MM.1S (cell line): ENCODE measurements at regions not wholly inside any gene's neighbourhood (a gene's known extent, or its start where the extent isn't known, plus 50 kb on each side); places are given as distances from the start of the nearest gene placed in this dataset.
"Not testable (repeated sequence)": the region's sequence is repeated elsewhere in the genome, so short reads cannot be mapped to it uniquely, and the experiment has no call there.

Source experiments
- CTCF ChIP-seq: fragments of 300-600 bp; sonication (generic); IDR thresholded peaks from 2 replicates; pipeline ENCODE4 v1.5.1; 2016; ENCODE audit warnings: antibody characterized with exemption, low read length, mixed read lengths
- EZH2 ChIP-seq: fragments of 300-600 bp; sonication (generic); optimal IDR thresholded peaks from 2 replicates; pipeline ENCODE3; 2017; ENCODE audit warnings: low read depth, mild to moderate bottlenecking, antibody characterized with exemption, low read length, mixed read lengths
- EZH2phosphoT487 ChIP-seq: fragments of 300-600 bp; sonication (generic); IDR thresholded peaks from 2 replicates; pipeline ENCODE4 v1.6.1; 2018; ENCODE audit warnings: antibody characterized with exemption, low read length

- not testable (repeated sequence) for TF ChIP-seq CTCF, EZH2, EZH2phosphoT487
These were observed 108.7 kb upstream of the PRR23C start for GRCh38 chr3:139153434-139153833.
